ENCODE measurements at regions not wholly inside any gene's neighbourhood (a gene's known extent, or its start where the extent isn't known, plus 50 kb on each side); places are given as distances from the start of the nearest gene placed in this dataset.

DNA sequence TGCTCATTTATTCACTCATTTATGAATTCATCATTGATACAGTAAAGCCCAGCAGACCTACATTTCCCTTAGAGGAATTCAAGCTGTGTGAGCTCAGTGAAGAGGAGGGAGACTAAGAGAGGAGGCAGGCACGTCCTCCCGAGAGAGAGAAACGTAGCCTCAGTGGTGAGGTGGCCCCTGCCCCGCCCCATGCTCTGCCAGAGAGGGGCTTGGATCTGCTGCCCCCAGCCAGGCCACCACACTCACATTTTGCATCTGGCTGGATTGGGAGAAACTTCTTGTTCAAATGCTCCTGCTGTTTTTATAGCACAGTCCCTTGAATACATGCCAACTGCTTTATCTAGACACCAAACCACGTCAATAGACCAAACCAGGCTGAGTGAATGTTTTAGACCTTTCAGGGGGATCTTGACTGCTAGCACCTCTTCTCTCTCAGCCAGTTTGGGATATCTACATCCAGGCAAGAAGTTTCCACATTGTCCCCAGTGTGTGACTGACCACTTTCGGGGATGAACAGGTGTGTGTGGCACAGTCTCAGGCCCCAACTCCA is 67.7 kb upstream of the AJAP1 start:
- DNase-seq (ENCODE audit: extremely low spot score) = no peak
- WGBS = 41% methylated on average over 6 of the region's 6 CpGs
- Histone ChIP-seq H3K4me1 (ENCODE audit: insufficient read depth) (no peaks in the 10 kb centered on the region), H3K36me3 (ENCODE audit: insufficient read depth) (no peaks in the 10 kb centered on the region), H3K4me3 (ENCODE audit: low read depth, low read length) (no peak overlapping the region), H3K27ac (ENCODE audit: low read depth) (no peak overlapping the region)

GRCh38 chr1:4587721-4588120 is 66.7 kb upstream of the AJAP1 start:
- Histone ChIP-seq H3K4me1 (ENCODE audit: insufficient read depth) (no peaks in the 10 kb centered on the region), H3K27ac (ENCODE audit: low read depth) (no peak overlapping the region), H3K4me3 (ENCODE audit: low read depth, low read length) (no peak overlapping the region), H3K36me3 (ENCODE audit: insufficient read depth) (no peaks in the 10 kb centered on the region)
- DNase-seq (ENCODE audit: extremely low spot score) = no peak
- 58% methylated on average over 6 of the region's 6 CpGs for WGBS

GRCh38 chr1:4590756-4591155 is 63.7 kb upstream of the AJAP1 start:
- Histone ChIP-seq H3K4me3 (ENCODE audit: low read depth, low read length) (no peak overlapping the region), H3K36me3 (ENCODE audit: insufficient read depth) (no peaks in the 10 kb centered on the region), H3K27ac (ENCODE audit: low read depth) (no peak overlapping the region), H3K4me1 (ENCODE audit: insufficient read depth) (no peaks in the 10 kb centered on the region)
- 26% methylated on average over 4 of the region's 4 CpGs for WGBS
- no peak for DNase-seq (ENCODE audit: extremely low spot score)

- Histone ChIP-seq H3K4me1 (ENCODE audit: insufficient read depth) (no peaks in the 10 kb centered on the region), H3K36me3 (ENCODE audit: insufficient read depth) (no peaks in the 10 kb centered on the region), H3K27ac (ENCODE audit: low read depth) (no peak overlapping the region), H3K4me3 (ENCODE audit: low read depth, low read length) (no peak overlapping the region)
- 86% methylated on average over 13 of the region's 13 CpGs for WGBS
- no peak for DNase-seq (ENCODE audit: extremely low spot score)
These were observed 62.5 kb upstream of the AJAP1 start for GRCh38 chr1:4591926-4592325.

GRCh38 chr1:4593106-4593505 is 61.3 kb upstream of the AJAP1 start:
- DNase-seq (ENCODE audit: extremely low spot score) = no peak
- 77% methylated on average over 7 of the region's 7 CpGs for WGBS
- Histone ChIP-seq H3K4me3 (ENCODE audit: low read depth, low read length) (no peak overlapping the region), H3K27ac (ENCODE audit: low read depth) (no peak overlapping the region), H3K36me3 (ENCODE audit: insufficient read depth) (no peaks in the 10 kb centered on the region), H3K4me1 (ENCODE audit: insufficient read depth) (no peaks in the 10 kb centered on the region)

DNA sequence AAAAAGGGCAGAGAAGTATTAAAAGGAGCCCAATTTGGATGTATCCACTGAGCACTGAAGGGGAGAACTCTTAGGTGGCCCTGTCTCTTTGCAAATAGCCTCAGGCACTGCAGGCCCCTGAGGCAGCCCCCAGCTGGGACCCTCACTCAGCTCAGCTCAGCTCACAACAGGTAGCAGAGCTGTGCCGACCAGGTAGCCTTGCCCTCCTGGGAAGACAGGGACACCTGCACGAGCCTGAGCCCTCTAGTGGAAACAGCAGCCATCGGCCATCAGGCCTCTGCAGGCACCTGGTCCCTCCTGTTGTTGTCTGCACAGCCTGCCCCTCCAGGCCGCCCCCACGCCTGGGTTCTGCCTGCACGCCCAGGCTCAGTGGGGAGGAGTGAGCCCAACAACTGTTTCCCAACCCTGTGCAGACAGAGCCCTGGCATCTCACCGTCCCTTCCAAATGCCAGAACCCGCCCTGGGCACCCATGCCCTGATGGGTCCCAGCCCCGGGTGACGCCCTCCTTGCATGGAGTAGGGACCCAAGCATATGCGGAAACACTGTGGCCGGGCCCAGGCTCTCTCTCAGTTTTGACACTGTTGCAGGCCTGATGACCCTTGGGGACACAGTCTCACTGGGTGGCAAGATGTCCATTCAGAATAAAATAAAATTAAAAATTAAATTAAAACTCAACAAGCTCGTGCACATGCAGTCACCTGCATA is 60.0 kb upstream of the AJAP1 start:
- H3K4me3 ChIP-seq (ENCODE audit: low read depth, low read length) = no peak overlapping the region
- no peaks in the 10 kb centered on the region for H3K36me3 ChIP-seq (ENCODE audit: insufficient read depth)
- DNase-seq (ENCODE audit: extremely low spot score) = no peak
- 68% methylated on average over 13 of the region's 13 CpGs for WGBS
- no peaks in the 10 kb centered on the region for H3K4me1 ChIP-seq (ENCODE audit: insufficient read depth)
- H3K27ac ChIP-seq (ENCODE audit: low read depth) = no peak overlapping the region

GRCh38 chr1:4595341-4596225 is 58.8 kb upstream of the AJAP1 start:
- Histone ChIP-seq H3K36me3 (ENCODE audit: insufficient read depth) (no peaks in the 10 kb centered on the region), H3K4me1 (ENCODE audit: insufficient read depth) (no peaks in the 10 kb centered on the region), H3K4me3 (ENCODE audit: low read depth, low read length) (no peak overlapping the region), H3K27ac (ENCODE audit: low read depth) (no peak overlapping the region)
- WGBS = 87% methylated on average over 17 of the region's 17 CpGs
- no peak for DNase-seq (ENCODE audit: extremely low spot score)

GRCh38 chr1:4596486-4596885 is 57.9 kb upstream of the AJAP1 start:
- Histone ChIP-seq H3K4me3 (ENCODE audit: low read depth, low read length) (no peak overlapping the region), H3K4me1 (ENCODE audit: insufficient read depth) (no peaks in the 10 kb centered on the region), H3K27ac (ENCODE audit: low read depth) (no peak overlapping the region), H3K36me3 (ENCODE audit: insufficient read depth) (no peaks in the 10 kb centered on the region)
- no peak for DNase-seq (ENCODE audit: extremely low spot score)
- 66% methylated on average over 8 of the region's 8 CpGs for WGBS

- Histone ChIP-seq H3K4me3 (ENCODE audit: low read depth, low read length) (no peak overlapping the region), H3K27ac (ENCODE audit: low read depth) (no peak overlapping the region), H3K4me1 (ENCODE audit: insufficient read depth) (no peaks in the 10 kb centered on the region), H3K36me3 (ENCODE audit: insufficient read depth) (no peaks in the 10 kb centered on the region)
- 64% methylated on average over 5 of the region's 5 CpGs for WGBS
- DNase-seq (ENCODE audit: extremely low spot score) = no peak
These were observed 57.4 kb upstream of the AJAP1 start for GRCh38 chr1:4597020-4597419.

DNA sequence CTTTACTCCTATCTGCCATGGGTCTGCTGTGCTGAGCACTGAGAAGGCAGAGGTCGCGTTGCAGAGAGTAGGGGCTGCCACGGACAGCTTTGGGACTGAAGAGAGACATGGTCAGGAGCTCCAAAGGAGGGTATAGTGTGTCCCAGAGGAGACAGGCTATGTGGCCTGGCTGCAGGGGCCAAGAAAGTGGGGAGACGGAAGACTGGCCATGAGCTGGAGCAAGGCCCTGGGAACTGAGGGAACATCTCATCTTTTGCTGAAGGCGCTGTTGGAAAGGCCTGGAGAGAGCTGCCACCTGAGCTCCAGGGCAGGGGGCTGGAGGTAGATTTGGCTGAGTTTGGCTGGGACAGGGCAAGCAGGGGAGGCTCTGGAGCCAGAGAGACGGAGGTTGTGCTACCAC is 55.8 kb upstream of the AJAP1 start:
- DNase-seq (ENCODE audit: extremely low spot score) = no peak
- no peaks in the 10 kb centered on the region for H3K36me3 ChIP-seq (ENCODE audit: insufficient read depth)
- WGBS = 75% methylated on average over 6 of the region's 6 CpGs
- H3K4me1 ChIP-seq (ENCODE audit: insufficient read depth) = no peaks in the 10 kb centered on the region
- H3K27ac ChIP-seq (ENCODE audit: low read depth) = no peak overlapping the region
- H3K4me3 ChIP-seq (ENCODE audit: low read depth, low read length) = no peak overlapping the region

- no peak overlapping the region for H3K27ac ChIP-seq (ENCODE audit: low read depth)
- DNase-seq (ENCODE audit: extremely low spot score) = no peak
- no peaks in the 10 kb centered on the region for H3K4me1 ChIP-seq (ENCODE audit: insufficient read depth)
- no peak overlapping the region for H3K4me3 ChIP-seq (ENCODE audit: low read depth, low read length)
- no peaks in the 10 kb centered on the region for H3K36me3 ChIP-seq (ENCODE audit: insufficient read depth)
- WGBS = 78% methylated on average over 15 of the region's 15 CpGs
These were observed 54.9 kb upstream of the AJAP1 start for GRCh38 chr1:4599521-4599920.

GRCh38 chr1:4599951-4600481 is 54.4 kb upstream of the AJAP1 start:
- H3K27ac ChIP-seq (ENCODE audit: low read depth) = no peak overlapping the region
- no peaks in the 10 kb centered on the region for H3K36me3 ChIP-seq (ENCODE audit: insufficient read depth)
- no peak for DNase-seq (ENCODE audit: extremely low spot score)
- H3K4me3 ChIP-seq (ENCODE audit: low read depth, low read length) = no peak overlapping the region
- WGBS = 24% methylated on average over 27 of the region's 27 CpGs
- H3K4me1 ChIP-seq (ENCODE audit: insufficient read depth) = no peaks in the 10 kb centered on the region

GRCh38 chr1:4600615-4601460 is 53.6 kb upstream of the AJAP1 start:
- no peak for DNase-seq (ENCODE audit: extremely low spot score)
- H3K27ac ChIP-seq (ENCODE audit: low read depth) = no peak overlapping the region
- H3K4me1 ChIP-seq (ENCODE audit: insufficient read depth) = no peaks in the 10 kb centered on the region
- H3K36me3 ChIP-seq (ENCODE audit: insufficient read depth) = no peaks in the 10 kb centered on the region
- WGBS = 82% methylated on average over 18 of the region's 18 CpGs
- H3K4me3 ChIP-seq (ENCODE audit: low read depth, low read length) = no peak overlapping the region

Measured in urinary bladder (tissue), 3 donors.